H9 (cell line): ENCODE measurements at regions not wholly inside any gene's neighbourhood (a gene's known extent, or its start where the extent isn't known, plus 50 kb on each side); places are given as distances from the start of the nearest gene placed in this dataset.

Experiments
- DNase-seq: peaks from one replicate; pipeline ENCODE4 v3.0.0-alpha.2; 2017
- H2AFZ ChIP-seq: one replicate; pipeline ENCODE4 v1.6.1; 2013; ENCODE audit warnings: mild to moderate bottlenecking, low read length, control low read depth, moderate library complexity
- H2AK5ac ChIP-seq: 2 replicates; pipeline ENCODE4 v1.6.1; 2013; ENCODE audit warnings: low read length, control low read depth, mixed read lengths; ENCODE audit not compliant: insufficient read length
- H2BK120ac ChIP-seq: one replicate; pipeline ENCODE4 v1.6.1; 2013; ENCODE audit warnings: low read depth, mild to moderate bottlenecking, low read length, control low read depth, inconsistent platforms; ENCODE audit not compliant: poor library complexity, severe bottlenecking
- H2BK12ac ChIP-seq: 2 replicates; pipeline ENCODE4 v1.6.1; 2013; ENCODE audit warnings: low read length, control low read depth, mixed read lengths, low read depth; ENCODE audit not compliant: insufficient read length
- H2BK15ac ChIP-seq: 2 replicates; pipeline ENCODE4 v1.6.1; 2013; ENCODE audit warnings: low read depth, low read length, control low read depth
- H2BK20ac ChIP-seq: one replicate; pipeline ENCODE4 v1.6.1; 2013; ENCODE audit warnings: low read depth, mild to moderate bottlenecking, low read length, control low read depth, inconsistent platforms; ENCODE audit not compliant: poor library complexity, severe bottlenecking
- H2BK5ac ChIP-seq: 2 replicates; pipeline ENCODE4 v1.6.1; 2013; ENCODE audit warnings: low read length, control low read depth, mixed read lengths; ENCODE audit not compliant: insufficient read length
- H3K14ac ChIP-seq: 2 replicates; pipeline ENCODE4 v1.6.1; 2013; ENCODE audit warnings: low read length, control low read depth; ENCODE audit not compliant: insufficient read depth
- H3K18ac ChIP-seq: 2 replicates; pipeline ENCODE4 v1.6.1; 2013; ENCODE audit warnings: low read depth, mild to moderate bottlenecking, mixed read lengths, low read length, control low read depth; ENCODE audit not compliant: insufficient read length
- H3K23ac ChIP-seq: 2 replicates; pipeline ENCODE4 v1.6.1; 2013; ENCODE audit warnings: low read length, control low read depth, mixed read lengths, low read depth; ENCODE audit not compliant: insufficient read length
- H3K23me2 ChIP-seq: 2 replicates; pipeline ENCODE4 v1.6.1; 2013; ENCODE audit warnings: low read depth, mild to moderate bottlenecking, mixed read lengths, low read length, control low read depth; ENCODE audit not compliant: insufficient read length, poor library complexity, severe bottlenecking
- H3K27ac ChIP-seq: 2 replicates; pipeline ENCODE4 v1.5.1; 2013; ENCODE audit warnings: low read length, control low read depth, mixed read lengths, low read depth; ENCODE audit not compliant: insufficient read length
- H3K27me3 ChIP-seq: 2 replicates; pipeline ENCODE4 v1.6.1; 2013; ENCODE audit warnings: low read length, control low read depth, inconsistent platforms; ENCODE audit not compliant: insufficient read depth
- H3K4ac ChIP-seq: 2 replicates; pipeline ENCODE4 v1.6.1; 2013; ENCODE audit warnings: low read depth, mild to moderate bottlenecking, control low read depth, inconsistent platforms, low read length, moderate library complexity
- H3K4me1 ChIP-seq: 2 replicates; pipeline ENCODE4 v1.6.1; 2013; ENCODE audit warnings: low read length, control low read depth, inconsistent platforms; ENCODE audit not compliant: insufficient read depth
- H3K4me2 ChIP-seq: 2 replicates; pipeline ENCODE4 v1.6.1; 2013; ENCODE audit warnings: low read length, control low read depth, mixed read lengths; ENCODE audit not compliant: insufficient read length, insufficient read depth
- H3K56ac ChIP-seq: 2 replicates; pipeline ENCODE4 v1.6.1; 2013; ENCODE audit warnings: low read depth, mild to moderate bottlenecking, mixed read lengths, low read length, control low read depth; ENCODE audit not compliant: insufficient read length
- H3K79me1 ChIP-seq: 2 replicates; pipeline ENCODE4 v1.6.1; 2013; ENCODE audit warnings: low read depth, mild to moderate bottlenecking, moderate library complexity, low read length, control low read depth, inconsistent platforms; ENCODE audit not compliant: insufficient read depth, poor library complexity, severe bottlenecking
- H3K79me2 ChIP-seq: 2 replicates; pipeline ENCODE4 v1.6.1; 2013; ENCODE audit warnings: low read length, control low read depth, inconsistent platforms; ENCODE audit not compliant: insufficient read depth
- H3K9ac ChIP-seq: 2 replicates; pipeline ENCODE4 v1.6.1; 2013; ENCODE audit warnings: low read length, control low read depth, mixed read lengths; ENCODE audit not compliant: insufficient read length; ENCODE audit errors: extremely low read depth
- H3K9me3 ChIP-seq: one replicate; pipeline ENCODE4 v1.6.1; 2013; ENCODE audit warnings: low read depth, low read length, inconsistent platforms; ENCODE audit not compliant: control insufficient read depth
- H3T11ph ChIP-seq: one replicate; pipeline ENCODE4 v1.6.1; 2013; ENCODE audit warnings: mild to moderate bottlenecking, low read length, control low read depth, inconsistent platforms
- H4K20me1 ChIP-seq: one replicate; pipeline ENCODE4 v1.6.1; 2013; ENCODE audit not compliant: control insufficient read depth, insufficient read length, insufficient read depth
- H4K5ac ChIP-seq: 2 replicates; pipeline ENCODE4 v1.6.1; 2013; ENCODE audit warnings: low read depth, mild to moderate bottlenecking, mixed read lengths, low read length, control low read depth; ENCODE audit not compliant: insufficient read length
- H4K8ac ChIP-seq: replicated peaks from 2 replicates; pipeline ENCODE4 v1.6.1; 2013; ENCODE audit warnings: low read length, control low read depth, mixed read lengths, low read depth; ENCODE audit not compliant: insufficient read length
- H4K91ac ChIP-seq: 2 replicates; pipeline ENCODE4 v1.6.1; 2013; ENCODE audit warnings: low read depth, mild to moderate bottlenecking, moderate library complexity, mixed read lengths, low read length, control low read depth; ENCODE audit not compliant: insufficient read length
- H3K27ac Mint-ChIP-seq, 3 experiments: 2 replicates in 2 of 3; 3 replicates in 1 of 3; pipeline ENCODE4 v1.8.0; 2020 to 2021; ENCODE audit warnings: mixed read lengths in 3 of 3, mild to moderate bottlenecking in 1 of 3, moderate library complexity in 1 of 3
- H3K27me3 Mint-ChIP-seq: 2 replicates; pipeline ENCODE4 v1.8.0; 2021; ENCODE audit warnings: low read depth, mild to moderate bottlenecking, moderate library complexity, mixed read lengths
- H3K36me3 Mint-ChIP-seq, 3 experiments: 2 replicates in 2 of 3; 3 replicates in 1 of 3; pipeline ENCODE4 v1.8.0; 2020 to 2021; ENCODE audit warnings: low read depth in 3 of 3, mixed read lengths in 3 of 3; ENCODE audit not compliant: insufficient read depth in 1 of 3
- H3K4me1 Mint-ChIP-seq, 2 experiments: 2 replicates each; pipeline ENCODE4 v1.8.0; 2020; ENCODE audit warnings: mixed read lengths in 2 of 2
- H3K4me3 Mint-ChIP-seq, 2 experiments: 2 replicates in 1 of 2; 3 replicates in 1 of 2; pipeline ENCODE4 v1.8.0; 2020 to 2021; ENCODE audit warnings: mild to moderate bottlenecking in 2 of 2, mixed read lengths in 2 of 2, moderate library complexity in 1 of 2
- H3K9me3 Mint-ChIP-seq, 2 experiments: 2 replicates in 1 of 2; 3 replicates in 1 of 2; pipeline ENCODE4 v1.8.0; 2020; ENCODE audit warnings: mild to moderate bottlenecking in 2 of 2, mixed read lengths in 2 of 2, moderate library complexity in 1 of 2
- WGBS: extraction: QIAGEN DNeasy Blood & Tissue Kit; methylation state at CpG from one replicate; pipeline ENCODE4 v1.1.7; 2013; ENCODE audit warnings: missing lambda C conversion rate, low lambda C conversion rate, mixed read lengths; ENCODE audit not compliant: insufficient read length; ENCODE audit errors: extremely low coverage; 5-methylcytosine and 5-hydroxymethylcytosine counted together
- TF ChIP-seq, protein P1 (sequence below): fragments of 200-600 bp; sonication (generic); conservative IDR thresholded peaks from 3 replicates; pipeline ENCODE4 v1.8.0; 2021; ENCODE audit warnings: antibody characterized with exemption, mild to moderate bottlenecking

DNA sequence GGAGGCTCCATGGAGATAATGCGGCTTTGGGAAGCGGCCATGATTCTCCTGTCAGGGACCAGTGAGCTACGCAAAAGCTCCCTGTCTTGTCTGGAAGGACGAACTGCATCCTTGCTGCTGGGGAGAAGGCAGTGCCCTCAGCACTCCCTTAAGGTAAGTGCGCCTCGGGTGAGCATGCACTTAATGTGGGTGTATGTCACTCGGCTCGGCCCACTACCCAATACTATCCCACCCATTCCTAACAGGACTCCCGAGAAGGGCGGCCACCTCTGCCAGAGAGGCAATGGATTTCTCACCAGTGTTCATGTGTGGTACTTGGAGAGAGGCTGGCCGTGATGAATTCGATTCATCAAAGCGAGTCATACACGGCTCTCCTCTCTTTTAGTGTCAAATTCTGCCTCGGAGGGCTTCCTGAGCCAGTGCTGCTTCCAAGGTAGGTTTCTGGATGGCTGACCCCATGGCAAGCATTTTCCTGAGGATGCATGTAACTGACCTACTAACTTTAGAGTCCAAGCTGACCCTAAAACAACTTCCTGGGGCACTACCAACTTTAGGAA lies 151.7 kb upstream of the RTL1 start:
- peaks cover 3 to 7% of the 10 kb centered on the region in 2 experiments; a peak in 2 of 4 replicates for H3K4me1 Mint-ChIP-seq
- Histone ChIP-seq H2BK15ac (no peak overlapping the region), H4K91ac (no peak overlapping the region), H3K23ac (no peak overlapping the region), H3K79me2 (no peaks in the 10 kb centered on the region), H3K79me1 (no peaks in the 10 kb centered on the region), H3K27ac (no peak overlapping the region), H3K27me3 (no peaks in the 10 kb centered on the region), H3K23me2 (no peaks in the 10 kb centered on the region), H3K56ac (no peak overlapping the region), H3K4me1 (no peaks in the 10 kb centered on the region), H2AK5ac (no peak overlapping the region), H2BK12ac (no peak overlapping the region), H4K20me1 (no peaks in the 10 kb centered on the region), H3K9ac (no peak overlapping the region), H3K4me2 (no peak overlapping the region), H2BK5ac (no peak overlapping the region), H2AFZ (no peak overlapping the region), H4K8ac (no peak overlapping the region), H2BK120ac (no peak overlapping the region), H3K9me3 (no peaks in the 10 kb centered on the region), H3K4ac (no peak overlapping the region), H3K18ac (no peak overlapping the region), H3T11ph (no peak overlapping the region), H4K5ac (no peak overlapping the region), H3K14ac (no peak overlapping the region), H2BK20ac (no peak overlapping the region)
- TF ChIP-seq, protein P1, sequence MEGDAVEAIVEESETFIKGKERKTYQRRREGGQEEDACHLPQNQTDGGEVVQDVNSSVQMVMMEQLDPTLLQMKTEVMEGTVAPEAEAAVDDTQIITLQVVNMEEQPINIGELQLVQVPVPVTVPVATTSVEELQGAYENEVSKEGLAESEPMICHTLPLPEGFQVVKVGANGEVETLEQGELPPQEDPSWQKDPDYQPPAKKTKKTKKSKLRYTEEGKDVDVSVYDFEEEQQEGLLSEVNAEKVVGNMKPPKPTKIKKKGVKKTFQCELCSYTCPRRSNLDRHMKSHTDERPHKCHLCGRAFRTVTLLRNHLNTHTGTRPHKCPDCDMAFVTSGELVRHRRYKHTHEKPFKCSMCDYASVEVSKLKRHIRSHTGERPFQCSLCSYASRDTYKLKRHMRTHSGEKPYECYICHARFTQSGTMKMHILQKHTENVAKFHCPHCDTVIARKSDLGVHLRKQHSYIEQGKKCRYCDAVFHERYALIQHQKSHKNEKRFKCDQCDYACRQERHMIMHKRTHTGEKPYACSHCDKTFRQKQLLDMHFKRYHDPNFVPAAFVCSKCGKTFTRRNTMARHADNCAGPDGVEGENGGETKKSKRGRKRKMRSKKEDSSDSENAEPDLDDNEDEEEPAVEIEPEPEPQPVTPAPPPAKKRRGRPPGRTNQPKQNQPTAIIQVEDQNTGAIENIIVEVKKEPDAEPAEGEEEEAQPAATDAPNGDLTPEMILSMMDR, result no peak
- no peak for DNase-seq
- peaks cover 26 to 28% of the 10 kb centered on the region in 2 experiments for H3K9me3 Mint-ChIP-seq
- no CpG with 5 or more reads among the region's 15 CpGs for WGBS
- peaks cover 0 to 7% (median 0%) of the 10 kb centered on the region in 3 experiments; a peak in 4 of 7 replicates for H3K36me3 Mint-ChIP-seq
- H3K27me3 Mint-ChIP-seq, result peaks cover 14% of the 10 kb centered on the region
- no peak overlapping the region; a peak in 1 of 7 replicates for H3K27ac Mint-ChIP-seq
- no peak overlapping the region for H3K4me3 Mint-ChIP-seq
